H9 (cell line): ENCODE measurements at regions not wholly inside any gene's neighbourhood (a gene's known extent, or its start where the extent isn't known, plus 50 kb on each side); places are given as distances from the start of the nearest gene placed in this dataset.
"Not testable (repeated sequence)": the region's sequence is repeated elsewhere in the genome, so short reads cannot be mapped to it uniquely, and the experiment has no call there.

Experiments used
- DNase-seq: peaks from one replicate; pipeline ENCODE4 v3.0.0-alpha.2; 2017
- H2AFZ ChIP-seq: one replicate; pipeline ENCODE4 v1.6.1; 2013; ENCODE audit warnings: mild to moderate bottlenecking, low read length, control low read depth, moderate library complexity
- H2AK5ac ChIP-seq: 2 replicates; pipeline ENCODE4 v1.6.1; 2013; ENCODE audit warnings: low read length, control low read depth, mixed read lengths; ENCODE audit not compliant: insufficient read length
- H2BK120ac ChIP-seq: one replicate; pipeline ENCODE4 v1.6.1; 2013; ENCODE audit warnings: low read depth, mild to moderate bottlenecking, low read length, control low read depth, inconsistent platforms; ENCODE audit not compliant: poor library complexity, severe bottlenecking
- H2BK12ac ChIP-seq: 2 replicates; pipeline ENCODE4 v1.6.1; 2013; ENCODE audit warnings: low read length, control low read depth, mixed read lengths, low read depth; ENCODE audit not compliant: insufficient read length
- H2BK15ac ChIP-seq: 2 replicates; pipeline ENCODE4 v1.6.1; 2013; ENCODE audit warnings: low read depth, low read length, control low read depth
- H2BK20ac ChIP-seq: one replicate; pipeline ENCODE4 v1.6.1; 2013; ENCODE audit warnings: low read depth, mild to moderate bottlenecking, low read length, control low read depth, inconsistent platforms; ENCODE audit not compliant: poor library complexity, severe bottlenecking
- H2BK5ac ChIP-seq: 2 replicates; pipeline ENCODE4 v1.6.1; 2013; ENCODE audit warnings: low read length, control low read depth, mixed read lengths; ENCODE audit not compliant: insufficient read length
- H3K14ac ChIP-seq: 2 replicates; pipeline ENCODE4 v1.6.1; 2013; ENCODE audit warnings: low read length, control low read depth; ENCODE audit not compliant: insufficient read depth
- H3K18ac ChIP-seq: 2 replicates; pipeline ENCODE4 v1.6.1; 2013; ENCODE audit warnings: low read depth, mild to moderate bottlenecking, mixed read lengths, low read length, control low read depth; ENCODE audit not compliant: insufficient read length
- H3K23ac ChIP-seq: 2 replicates; pipeline ENCODE4 v1.6.1; 2013; ENCODE audit warnings: low read length, control low read depth, mixed read lengths, low read depth; ENCODE audit not compliant: insufficient read length
- H3K23me2 ChIP-seq: 2 replicates; pipeline ENCODE4 v1.6.1; 2013; ENCODE audit warnings: low read depth, mild to moderate bottlenecking, mixed read lengths, low read length, control low read depth; ENCODE audit not compliant: insufficient read length, poor library complexity, severe bottlenecking
- H3K27ac ChIP-seq: 2 replicates; pipeline ENCODE4 v1.5.1; 2013; ENCODE audit warnings: low read length, control low read depth, mixed read lengths, low read depth; ENCODE audit not compliant: insufficient read length
- H3K27me3 ChIP-seq: 2 replicates; pipeline ENCODE4 v1.6.1; 2013; ENCODE audit warnings: low read length, control low read depth, inconsistent platforms; ENCODE audit not compliant: insufficient read depth
- H3K4ac ChIP-seq: 2 replicates; pipeline ENCODE4 v1.6.1; 2013; ENCODE audit warnings: low read depth, mild to moderate bottlenecking, control low read depth, inconsistent platforms, low read length, moderate library complexity
- H3K4me1 ChIP-seq: 2 replicates; pipeline ENCODE4 v1.6.1; 2013; ENCODE audit warnings: low read length, control low read depth, inconsistent platforms; ENCODE audit not compliant: insufficient read depth
- H3K4me2 ChIP-seq: 2 replicates; pipeline ENCODE4 v1.6.1; 2013; ENCODE audit warnings: low read length, control low read depth, mixed read lengths; ENCODE audit not compliant: insufficient read length, insufficient read depth
- H3K56ac ChIP-seq: 2 replicates; pipeline ENCODE4 v1.6.1; 2013; ENCODE audit warnings: low read depth, mild to moderate bottlenecking, mixed read lengths, low read length, control low read depth; ENCODE audit not compliant: insufficient read length
- H3K79me1 ChIP-seq: 2 replicates; pipeline ENCODE4 v1.6.1; 2013; ENCODE audit warnings: low read depth, mild to moderate bottlenecking, moderate library complexity, low read length, control low read depth, inconsistent platforms; ENCODE audit not compliant: insufficient read depth, poor library complexity, severe bottlenecking
- H3K79me2 ChIP-seq: 2 replicates; pipeline ENCODE4 v1.6.1; 2013; ENCODE audit warnings: low read length, control low read depth, inconsistent platforms; ENCODE audit not compliant: insufficient read depth
- H3K9ac ChIP-seq: 2 replicates; pipeline ENCODE4 v1.6.1; 2013; ENCODE audit warnings: low read length, control low read depth, mixed read lengths; ENCODE audit not compliant: insufficient read length; ENCODE audit errors: extremely low read depth
- H3K9me3 ChIP-seq: one replicate; pipeline ENCODE4 v1.6.1; 2013; ENCODE audit warnings: low read depth, low read length, inconsistent platforms; ENCODE audit not compliant: control insufficient read depth
- H3T11ph ChIP-seq: one replicate; pipeline ENCODE4 v1.6.1; 2013; ENCODE audit warnings: mild to moderate bottlenecking, low read length, control low read depth, inconsistent platforms
- H4K20me1 ChIP-seq: one replicate; pipeline ENCODE4 v1.6.1; 2013; ENCODE audit not compliant: control insufficient read depth, insufficient read length, insufficient read depth
- H4K5ac ChIP-seq: 2 replicates; pipeline ENCODE4 v1.6.1; 2013; ENCODE audit warnings: low read depth, mild to moderate bottlenecking, mixed read lengths, low read length, control low read depth; ENCODE audit not compliant: insufficient read length
- H4K8ac ChIP-seq: replicated peaks from 2 replicates; pipeline ENCODE4 v1.6.1; 2013; ENCODE audit warnings: low read length, control low read depth, mixed read lengths, low read depth; ENCODE audit not compliant: insufficient read length
- H4K91ac ChIP-seq: 2 replicates; pipeline ENCODE4 v1.6.1; 2013; ENCODE audit warnings: low read depth, mild to moderate bottlenecking, moderate library complexity, mixed read lengths, low read length, control low read depth; ENCODE audit not compliant: insufficient read length
- H3K27ac Mint-ChIP-seq, 3 experiments: 2 replicates in 2 of 3; 3 replicates in 1 of 3; pipeline ENCODE4 v1.8.0; 2020 to 2021; ENCODE audit warnings: mixed read lengths in 3 of 3, mild to moderate bottlenecking in 1 of 3, moderate library complexity in 1 of 3
- H3K27me3 Mint-ChIP-seq: 2 replicates; pipeline ENCODE4 v1.8.0; 2021; ENCODE audit warnings: low read depth, mild to moderate bottlenecking, moderate library complexity, mixed read lengths
- H3K36me3 Mint-ChIP-seq, 3 experiments: 2 replicates in 2 of 3; 3 replicates in 1 of 3; pipeline ENCODE4 v1.8.0; 2020 to 2021; ENCODE audit warnings: low read depth in 3 of 3, mixed read lengths in 3 of 3; ENCODE audit not compliant: insufficient read depth in 1 of 3
- H3K4me1 Mint-ChIP-seq, 2 experiments: 2 replicates each; pipeline ENCODE4 v1.8.0; 2020; ENCODE audit warnings: mixed read lengths in 2 of 2
- H3K4me3 Mint-ChIP-seq, 2 experiments: 2 replicates in 1 of 2; 3 replicates in 1 of 2; pipeline ENCODE4 v1.8.0; 2020 to 2021; ENCODE audit warnings: mild to moderate bottlenecking in 2 of 2, mixed read lengths in 2 of 2, moderate library complexity in 1 of 2
- H3K9me3 Mint-ChIP-seq, 2 experiments: 2 replicates in 1 of 2; 3 replicates in 1 of 2; pipeline ENCODE4 v1.8.0; 2020; ENCODE audit warnings: mild to moderate bottlenecking in 2 of 2, mixed read lengths in 2 of 2, moderate library complexity in 1 of 2
- WGBS: extraction: QIAGEN DNeasy Blood & Tissue Kit; methylation state at CpG from one replicate; pipeline ENCODE4 v1.1.7; 2013; ENCODE audit warnings: missing lambda C conversion rate, low lambda C conversion rate, mixed read lengths; ENCODE audit not compliant: insufficient read length; ENCODE audit errors: extremely low coverage; 5-methylcytosine and 5-hydroxymethylcytosine counted together
- TF ChIP-seq, protein P1 (sequence below): fragments of 200-600 bp; sonication (generic); conservative IDR thresholded peaks from 3 replicates; pipeline ENCODE4 v1.8.0; 2021; ENCODE audit warnings: antibody characterized with exemption, mild to moderate bottlenecking

DNA sequence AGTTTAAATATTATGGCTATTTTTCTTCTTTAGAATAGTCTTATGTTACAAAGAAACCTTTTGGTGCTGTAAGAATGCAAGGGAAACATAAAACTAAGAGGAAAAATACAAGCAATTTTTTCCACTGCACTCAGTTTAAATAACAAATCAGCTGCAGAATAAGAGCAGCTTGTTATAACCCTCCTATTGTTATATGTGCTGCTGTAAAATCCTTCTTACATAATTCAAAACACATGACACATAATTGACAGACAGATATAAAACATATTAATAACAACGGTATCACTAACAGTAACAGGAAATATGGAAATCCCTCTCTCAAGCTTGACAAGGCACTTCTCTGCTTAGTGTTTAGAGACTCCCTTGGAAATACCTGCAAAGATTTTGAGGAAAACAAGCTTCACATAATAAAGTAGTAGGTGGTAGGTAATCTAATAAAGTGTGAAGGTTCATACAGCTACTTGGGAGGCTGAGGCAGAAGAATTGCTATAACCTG is 385.3 kb upstream of the HS3ST1 start:
- TF ChIP-seq, protein P1, sequence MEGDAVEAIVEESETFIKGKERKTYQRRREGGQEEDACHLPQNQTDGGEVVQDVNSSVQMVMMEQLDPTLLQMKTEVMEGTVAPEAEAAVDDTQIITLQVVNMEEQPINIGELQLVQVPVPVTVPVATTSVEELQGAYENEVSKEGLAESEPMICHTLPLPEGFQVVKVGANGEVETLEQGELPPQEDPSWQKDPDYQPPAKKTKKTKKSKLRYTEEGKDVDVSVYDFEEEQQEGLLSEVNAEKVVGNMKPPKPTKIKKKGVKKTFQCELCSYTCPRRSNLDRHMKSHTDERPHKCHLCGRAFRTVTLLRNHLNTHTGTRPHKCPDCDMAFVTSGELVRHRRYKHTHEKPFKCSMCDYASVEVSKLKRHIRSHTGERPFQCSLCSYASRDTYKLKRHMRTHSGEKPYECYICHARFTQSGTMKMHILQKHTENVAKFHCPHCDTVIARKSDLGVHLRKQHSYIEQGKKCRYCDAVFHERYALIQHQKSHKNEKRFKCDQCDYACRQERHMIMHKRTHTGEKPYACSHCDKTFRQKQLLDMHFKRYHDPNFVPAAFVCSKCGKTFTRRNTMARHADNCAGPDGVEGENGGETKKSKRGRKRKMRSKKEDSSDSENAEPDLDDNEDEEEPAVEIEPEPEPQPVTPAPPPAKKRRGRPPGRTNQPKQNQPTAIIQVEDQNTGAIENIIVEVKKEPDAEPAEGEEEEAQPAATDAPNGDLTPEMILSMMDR: no peak
- Mint-ChIP-seq H3K27ac (no peak overlapping the region), H3K4me3 (no peak overlapping the region), H3K9me3 (peaks cover 0 to 2% of the 10 kb centered on the region in 2 experiments; a peak in 1 of 5 replicates), H3K27me3 (no peaks in the 10 kb centered on the region), H3K4me1 (peaks cover 3 to 10% of the 10 kb centered on the region in 2 experiments; a peak in 2 of 4 replicates), H3K36me3 (peaks cover 0 to 3% (median 1%) of the 10 kb centered on the region in 3 experiments; a peak in 2 of 7 replicates)
- H3K18ac ChIP-seq: no peak overlapping the region
- no peak overlapping the region for H4K8ac ChIP-seq
- H3T11ph ChIP-seq: no peak overlapping the region
- H3K9me3 ChIP-seq: no peaks in the 10 kb centered on the region
- no CpG with 5 or more reads among the region's 1 CpG for WGBS
- H4K20me1 ChIP-seq: no peaks in the 10 kb centered on the region
- no peaks in the 10 kb centered on the region for H3K27me3 ChIP-seq
- no peak overlapping the region for H2BK5ac ChIP-seq
- H2AFZ ChIP-seq: no peak overlapping the region
- H2BK15ac ChIP-seq: no peak overlapping the region
- no peaks in the 10 kb centered on the region for H3K4me1 ChIP-seq
- no peak overlapping the region for H3K4me2 ChIP-seq
- DNase-seq: no peak
- no peak overlapping the region for H3K9ac ChIP-seq
- H3K23me2 ChIP-seq: no peaks in the 10 kb centered on the region
- no peak overlapping the region for H3K23ac ChIP-seq
- H2BK20ac ChIP-seq: no peak overlapping the region
- H3K79me1 ChIP-seq: no peaks in the 10 kb centered on the region
- no peak overlapping the region for H2BK120ac ChIP-seq
- H3K14ac ChIP-seq: no peak overlapping the region
- no peak overlapping the region for H2AK5ac ChIP-seq
- no peak overlapping the region for H3K56ac ChIP-seq
- no peak overlapping the region for H4K91ac ChIP-seq
- H2BK12ac ChIP-seq: no peak overlapping the region
- no peak overlapping the region for H3K27ac ChIP-seq
- no peaks in the 10 kb centered on the region for H3K79me2 ChIP-seq
- H3K4ac ChIP-seq: no peak overlapping the region
- no peak overlapping the region for H4K5ac ChIP-seq

DNA sequence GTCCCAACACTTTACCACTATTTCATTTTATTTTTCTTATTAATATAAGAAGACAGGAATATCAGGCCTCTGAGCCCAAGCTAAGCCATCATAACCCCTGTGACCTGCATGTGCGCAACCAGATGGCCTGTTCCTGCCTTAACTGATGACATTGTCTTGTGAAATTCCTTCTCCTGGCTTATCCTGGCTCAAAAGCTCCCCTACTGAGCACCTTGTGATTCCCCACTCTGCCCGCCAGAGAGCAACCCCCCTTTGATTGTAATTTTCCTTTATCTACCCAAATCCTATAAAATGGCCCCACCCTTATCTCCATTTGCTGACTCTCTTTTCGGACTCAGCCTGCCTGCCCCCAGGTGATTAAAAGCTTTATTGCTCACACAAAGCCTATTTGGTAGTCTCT is 382.8 kb upstream of the HS3ST1 start:
- not testable (repeated sequence) for H3K4ac ChIP-seq
- no CpG with 5 or more reads among the region's 3 CpGs for WGBS

More for the DNA sequence above, 382.8 kb upstream of the HS3ST1 start:
- not testable (repeated sequence) for H3K27me3 Mint-ChIP-seq, H3K4me1 Mint-ChIP-seq, H3K79me2 ChIP-seq, H3K4me3 Mint-ChIP-seq, H4K91ac ChIP-seq, H3K18ac ChIP-seq, DNase-seq, H4K20me1 ChIP-seq, H3K14ac ChIP-seq, H2BK120ac ChIP-seq, H2BK5ac ChIP-seq, H3K4me1 ChIP-seq, H3K79me1 ChIP-seq, H2BK12ac ChIP-seq, H3K36me3 Mint-ChIP-seq, H2AK5ac ChIP-seq, H3K9me3 Mint-ChIP-seq, H3K27ac Mint-ChIP-seq, H4K8ac ChIP-seq, H3K27ac ChIP-seq, H3K9ac ChIP-seq, H3K27me3 ChIP-seq, H3K4me2 ChIP-seq, H3K23me2 ChIP-seq, H2BK15ac ChIP-seq, H3K9me3 ChIP-seq, H2BK20ac ChIP-seq, H4K5ac ChIP-seq, H3K56ac ChIP-seq, H3K23ac ChIP-seq, H3T11ph ChIP-seq, H2AFZ ChIP-seq
